ENCODE measurements at regions not wholly inside any gene's neighbourhood (a gene's known extent, or its start where the extent isn't known, plus 50 kb on each side); places are given as distances from the start of the nearest gene placed in this dataset.
A peak's percentile ranks its signal among the peaks of the same experiment; 100 is the strongest.

- DNase-seq: no peak
Measured at GRCh38 chr1:10897981-10898728, 101.7 kb upstream of the CASZ1 start.

- DNase-seq: no peak
Measured at GRCh38 chr1:10898921-10899320, 102.5 kb upstream of the CASZ1 start.

DNA sequence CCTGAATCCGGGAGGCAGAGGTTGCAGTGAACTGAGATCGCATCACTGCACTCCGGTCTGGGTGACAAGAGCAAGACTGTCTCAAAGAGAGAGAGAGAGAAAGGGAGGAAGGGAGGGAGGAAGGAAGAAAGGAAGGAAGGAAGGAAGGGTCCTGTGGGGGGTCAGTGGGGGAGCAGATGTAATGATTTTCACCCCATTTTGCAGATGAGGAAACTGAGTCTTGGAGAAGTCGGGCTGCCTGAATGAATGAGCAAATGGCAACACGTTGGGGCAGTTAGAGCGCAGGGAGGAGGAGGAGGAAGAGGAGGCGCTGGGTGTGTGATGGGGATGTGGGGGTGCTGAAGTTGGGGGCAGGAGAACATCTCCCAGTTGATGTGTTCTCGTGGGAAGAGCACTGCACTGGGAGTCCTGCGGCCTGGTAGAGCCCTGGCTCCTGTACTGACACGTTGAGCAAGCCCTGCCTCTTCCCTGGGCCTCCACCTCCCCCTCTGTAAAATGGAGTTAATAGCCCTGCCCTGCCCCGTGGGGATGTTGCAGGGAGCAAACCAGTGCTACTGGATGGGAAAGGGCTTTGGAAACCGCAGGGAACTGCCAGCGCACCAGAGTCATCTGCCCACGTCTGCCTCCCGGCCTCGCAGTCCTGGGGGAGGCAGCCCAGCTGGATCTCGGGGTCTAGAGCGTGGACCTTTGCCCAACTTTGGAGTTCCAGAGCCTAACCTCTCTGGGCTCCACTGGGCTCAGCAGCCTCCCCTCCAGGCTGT, 103.2 kb upstream of the CASZ1 start:
- DNase-seq: no peak

DNA sequence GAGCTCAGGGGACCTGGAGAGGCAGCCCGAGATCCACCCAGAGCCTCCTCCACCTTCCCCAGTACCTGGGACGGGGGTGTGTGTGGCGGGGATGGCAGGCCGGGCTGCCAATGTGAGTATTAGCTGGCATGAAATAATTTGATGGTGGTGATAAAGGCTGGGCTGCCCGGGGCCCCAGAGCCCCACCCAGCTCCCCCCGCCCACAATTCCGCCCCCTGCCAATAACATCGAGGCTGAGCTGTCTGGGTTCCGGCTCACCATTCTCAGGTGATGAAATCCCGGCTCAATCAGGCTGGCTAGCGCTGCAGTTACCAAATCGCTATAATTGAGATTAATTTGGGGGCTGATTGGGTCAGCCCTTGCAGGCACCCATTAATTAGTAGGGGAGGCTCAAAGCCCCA, 103.8 kb upstream of the CASZ1 start:
- no peak for DNase-seq

GRCh38 chr1:10900691-10901090, 104.2 kb upstream of the CASZ1 start:
- no peak for DNase-seq

GRCh38 chr1:10901091-10901890, 104.8 kb upstream of the CASZ1 start:
- DNase-seq: no peak

- no peak for DNase-seq
Measured at GRCh38 chr1:10901891-10902805, 105.7 kb upstream of the CASZ1 start.

- no peak for DNase-seq
Measured at GRCh38 chr1:10903421-10903820, 107.0 kb upstream of the CASZ1 start.

DNA sequence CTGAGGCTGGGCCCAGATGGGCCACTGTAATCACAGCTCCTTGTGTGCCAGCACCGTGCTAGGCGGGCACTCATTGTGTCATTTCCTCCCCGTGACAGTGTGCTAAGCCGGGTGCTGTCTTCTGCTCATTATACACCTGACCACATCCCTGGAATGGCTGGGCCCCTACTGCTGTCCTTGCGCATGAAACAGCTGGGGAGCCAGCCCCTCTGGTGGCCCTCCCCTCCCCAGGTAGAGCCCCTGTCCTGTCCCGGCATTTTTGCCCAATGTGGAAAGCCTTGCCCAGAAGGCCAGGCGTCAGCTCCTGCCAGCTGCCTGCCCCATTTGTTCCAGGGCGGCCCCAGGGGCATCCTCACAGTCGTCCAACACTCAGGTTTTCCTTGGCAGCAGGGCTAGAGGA, 107.4 kb upstream of the CASZ1 start:
- DNase-seq: no peak

DNA sequence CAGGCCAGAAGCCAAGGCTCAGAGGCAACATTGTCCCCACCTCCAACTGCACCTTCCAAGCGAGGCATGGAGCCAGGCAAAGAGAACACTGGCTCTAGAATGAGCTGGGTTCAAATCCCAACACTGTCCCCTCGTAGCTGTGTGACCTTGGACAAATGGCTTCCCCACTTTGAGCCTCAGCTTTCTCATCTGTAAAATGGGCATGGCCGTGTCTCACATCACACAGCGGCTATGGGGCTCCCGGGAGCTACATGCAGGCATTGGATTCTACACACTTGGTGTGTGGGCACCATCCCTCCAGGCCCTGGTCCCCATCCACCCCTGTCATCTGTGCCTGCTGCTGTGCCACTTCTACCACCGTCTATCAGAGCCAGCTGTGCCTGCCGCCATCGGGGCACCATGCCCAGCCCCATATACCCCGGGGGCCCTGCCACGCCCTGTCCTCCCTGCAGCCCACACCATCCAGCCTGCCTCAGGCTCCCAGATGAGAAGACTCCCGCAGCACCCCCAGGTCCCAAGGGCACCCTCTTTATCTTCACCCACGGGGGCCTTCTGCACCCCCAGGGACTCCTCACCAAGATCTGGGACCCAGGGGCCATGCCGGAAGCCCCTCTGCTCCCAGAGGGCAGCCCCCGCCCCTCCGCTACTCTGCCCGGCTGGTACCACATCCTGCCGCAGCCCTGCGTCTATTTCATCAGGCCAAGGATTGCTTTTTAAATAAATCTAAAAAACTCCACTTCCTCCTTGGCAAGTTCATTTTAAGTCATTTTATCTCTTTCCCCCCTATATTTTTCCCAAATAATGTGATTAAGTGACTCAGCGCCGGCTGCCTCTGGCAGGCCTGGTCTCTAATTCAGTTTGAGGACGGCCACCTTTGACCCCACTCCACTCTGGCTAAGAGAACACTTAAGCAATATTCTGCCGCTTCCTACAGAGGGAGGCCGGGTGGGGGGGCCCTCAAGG, 107.8 kb upstream of the TARDBP start:
- peak; percentile 39 for DNase-seq

DNA sequence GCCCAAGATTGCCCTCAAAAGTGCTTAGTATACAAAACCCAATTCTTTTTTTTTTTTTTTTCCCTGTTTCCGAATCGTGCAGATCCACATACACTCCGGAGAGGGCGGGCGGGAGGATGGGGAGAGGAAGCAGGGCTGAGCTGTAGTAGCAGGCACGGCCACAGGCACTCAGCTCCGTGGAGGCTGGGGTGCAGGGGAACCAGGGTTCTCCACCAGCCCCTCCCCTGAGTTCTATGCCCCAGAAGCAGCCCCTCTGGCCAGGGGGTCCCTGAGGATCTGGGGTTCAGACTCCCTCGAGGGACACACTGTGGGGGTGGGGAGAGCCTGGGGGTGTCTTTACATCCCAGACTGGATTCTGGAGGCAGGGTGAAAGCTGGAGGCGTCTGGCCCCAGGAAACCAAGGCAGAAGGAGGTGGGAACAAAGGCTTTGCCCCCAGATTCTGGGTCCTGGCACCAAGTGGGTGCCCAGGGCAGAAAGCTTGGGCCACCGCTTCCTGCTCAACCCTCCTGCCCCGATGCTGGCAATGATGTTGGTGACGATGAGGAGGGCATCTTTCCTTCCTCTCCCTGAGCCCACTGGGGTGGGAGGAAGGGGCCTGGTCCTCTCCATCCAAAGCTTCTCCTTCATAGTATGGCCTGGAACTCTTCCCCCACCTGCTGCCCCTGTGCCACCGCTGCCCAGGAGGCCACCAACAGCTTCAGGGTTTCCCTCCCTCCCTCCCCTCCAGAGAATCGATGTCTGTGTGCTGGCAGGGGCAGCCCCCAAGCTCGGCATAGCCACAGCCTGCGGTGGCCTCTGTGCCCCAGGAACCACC, 106.4 kb upstream of the TARDBP start:
- no peak for DNase-seq

- no peak for DNase-seq
Measured at GRCh38 chr1:10906866-10907519, 105.5 kb upstream of the TARDBP start.

GRCh38 chr1:10908266-10908665, 104.2 kb upstream of the TARDBP start:
- no peak for DNase-seq

DNA sequence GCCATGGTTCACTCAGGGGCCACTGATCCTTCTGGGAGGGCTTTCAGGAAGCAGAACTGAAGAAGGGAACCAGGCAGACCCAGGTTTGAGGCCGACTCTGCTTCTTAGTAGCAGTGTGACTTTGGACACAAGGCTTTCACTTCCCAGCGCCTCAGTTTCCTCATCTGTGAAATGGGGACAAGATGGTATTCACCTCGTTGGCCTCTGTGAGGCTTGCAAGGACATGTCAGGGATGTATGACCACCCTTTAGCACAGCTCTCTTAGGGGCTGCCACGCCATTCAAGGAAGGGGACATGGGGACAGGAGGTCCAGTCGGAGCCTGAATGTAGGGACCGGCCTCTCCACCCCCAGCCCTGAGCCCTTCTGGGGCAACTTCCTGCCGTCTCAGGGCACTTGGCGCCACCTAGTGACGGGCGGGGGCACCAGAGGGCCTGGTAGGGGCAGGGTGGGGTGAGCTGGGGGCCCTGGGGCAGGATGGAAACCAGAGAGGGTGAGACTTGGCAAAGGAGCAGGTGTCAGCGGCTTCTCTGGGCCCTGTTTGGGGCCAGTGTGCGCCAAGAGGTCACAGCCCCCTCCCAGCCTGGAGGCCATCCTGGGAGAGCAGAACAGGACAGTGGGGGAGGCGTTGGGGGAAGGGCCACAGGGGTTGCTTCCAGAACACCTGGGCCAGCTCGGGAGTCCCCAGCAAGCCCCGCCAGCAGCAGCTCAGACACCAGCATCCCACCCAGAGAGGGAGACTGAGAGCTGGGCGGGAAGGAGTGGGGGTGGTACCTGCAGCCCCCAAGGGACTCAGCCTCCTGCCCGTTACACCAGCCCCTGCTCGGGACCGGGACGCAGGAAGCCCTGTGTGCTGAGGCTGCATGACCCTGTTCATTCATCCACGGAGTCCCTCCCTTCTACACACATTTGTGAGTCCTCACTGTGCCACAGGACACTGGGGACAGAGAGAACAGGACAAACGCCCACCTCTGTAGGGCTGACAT, 102.5 kb upstream of the TARDBP start:
- peak; percentile 75 for DNase-seq

DNA sequence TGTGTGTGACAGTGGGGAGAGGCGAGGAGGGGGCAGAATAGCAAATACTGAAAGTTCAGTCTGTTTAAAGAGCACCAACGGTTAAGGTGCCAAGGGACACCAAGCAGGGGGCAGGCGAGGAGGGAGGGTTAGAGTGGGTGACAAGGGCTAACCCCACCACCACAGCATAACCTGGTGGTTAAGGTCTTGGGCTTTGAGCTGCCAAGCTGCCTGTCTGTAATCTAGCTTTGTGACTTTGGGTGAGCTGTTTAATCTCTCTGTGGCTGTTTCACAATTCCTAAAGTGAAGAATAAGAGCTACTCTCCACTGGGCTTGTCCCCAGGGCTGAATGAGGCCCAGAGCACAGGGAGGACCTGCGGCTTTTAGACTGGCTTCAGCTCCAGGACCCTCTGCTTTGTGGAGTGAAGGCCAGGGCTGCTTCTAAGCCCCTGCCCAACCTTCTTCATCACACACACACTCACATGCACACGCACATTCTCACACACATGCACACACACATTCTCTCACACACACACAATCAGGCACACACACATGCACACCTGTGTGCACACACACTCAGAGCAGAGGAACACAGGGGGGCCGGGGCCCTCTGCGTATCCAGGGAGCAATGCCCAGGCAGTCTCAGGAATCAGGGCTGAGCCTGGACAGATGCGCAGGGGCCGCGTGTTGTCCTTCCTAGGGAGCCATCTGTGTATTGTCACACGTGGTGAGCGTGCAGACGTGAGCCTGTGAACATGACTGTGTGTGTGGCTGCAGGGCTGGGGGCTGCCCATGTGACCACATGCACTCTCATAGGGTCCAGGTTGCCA, 101.6 kb upstream of the TARDBP start:
- no peak for DNase-seq

GRCh38 chr1:10911490-10912166, 100.8 kb upstream of the TARDBP start:
- DNase-seq: no peak

DNA sequence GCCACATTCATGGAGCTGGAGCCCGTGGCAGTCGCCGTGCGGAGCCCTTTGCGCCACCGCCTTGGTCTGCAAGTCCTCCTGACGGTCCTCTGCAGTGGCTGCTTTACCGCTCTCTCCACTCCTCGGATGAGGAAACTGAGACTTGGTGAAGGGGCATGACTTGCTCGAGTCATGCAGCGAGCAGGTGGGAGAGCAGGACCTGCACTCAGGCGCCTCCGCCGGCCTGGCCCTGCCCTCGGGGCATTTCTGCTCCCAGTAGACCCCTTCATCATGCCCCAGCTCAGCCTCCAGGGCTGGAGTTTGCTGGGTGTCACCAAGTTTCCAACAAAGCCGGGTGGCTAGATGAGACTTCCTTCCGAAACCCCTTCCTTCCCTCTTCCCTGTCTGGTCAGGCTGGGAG, 100.0 kb upstream of the TARDBP start:
- no peak for DNase-seq

Measured in hematopoietic multipotent progenitor cell treated with erythropoietin and hydrocortisone succinate and interleukin-3 and kit ligand, for 6 days (in vitro differentiated cells).